ENCODE measurements at regions not wholly inside any gene's neighbourhood (a gene's known extent, or its start where the extent isn't known, plus 50 kb on each side); places are given as distances from the start of the nearest gene placed in this dataset.

DNA sequence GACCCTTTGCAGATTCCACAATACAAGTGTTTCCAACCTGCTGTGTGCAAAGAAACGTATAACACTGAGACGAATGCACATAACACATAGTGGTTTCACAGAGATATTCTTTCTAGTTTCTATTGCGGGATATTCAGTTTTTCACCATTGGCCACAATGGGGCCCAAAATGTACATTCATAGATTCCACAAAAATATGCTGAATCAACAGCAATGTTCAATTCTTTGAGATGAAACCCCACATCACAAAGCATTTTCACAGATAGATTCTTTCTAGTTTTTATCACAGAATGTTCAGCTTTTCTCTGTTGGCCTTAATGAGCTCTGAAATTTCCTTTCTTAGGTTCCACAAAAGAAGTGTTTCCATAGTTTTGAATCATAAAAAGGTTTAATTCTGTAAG is 2472.3 kb downstream of the TP53TG3F start:
- no peak overlapping the region for H3K4me2 ChIP-seq (ENCODE audit: low read length)
- H3K79me2 ChIP-seq (ENCODE audit: control insufficient read depth, low read length) = no peaks in the 10 kb centered on the region
- H3K4me3 ChIP-seq (ENCODE audit: low read length) = no peak overlapping the region
- no peaks in the 10 kb centered on the region; the same call in 1 of the 2 replicates for H3K9me3 ChIP-seq (ENCODE audit: control insufficient read depth, insufficient read depth, low read length)
- no peaks in the 10 kb centered on the region for H3K27me3 ChIP-seq (ENCODE audit: control insufficient read depth, low read length)
- no peaks in the 10 kb centered on the region for H4K20me1 ChIP-seq (ENCODE audit: control insufficient read depth, insufficient read depth, low read depth, low read length)
- no peaks in the 10 kb centered on the region for H3F3A ChIP-seq (ENCODE audit: control insufficient read depth, insufficient read depth)
- 0 out of 2 replicates have a peak, but pooled peaks cover 2% of the 10 kb centered on the region for H3K9me2 ChIP-seq (replicated peaks; ENCODE audit: control insufficient read depth, low read length)
- no peak for TF ChIP-seq EZH2phosphoT487 (IDR thresholded peaks at IDR 0.05; ENCODE audit: borderline replicate concordance, low read length)
- TF ChIP-seq, protein P1, sequence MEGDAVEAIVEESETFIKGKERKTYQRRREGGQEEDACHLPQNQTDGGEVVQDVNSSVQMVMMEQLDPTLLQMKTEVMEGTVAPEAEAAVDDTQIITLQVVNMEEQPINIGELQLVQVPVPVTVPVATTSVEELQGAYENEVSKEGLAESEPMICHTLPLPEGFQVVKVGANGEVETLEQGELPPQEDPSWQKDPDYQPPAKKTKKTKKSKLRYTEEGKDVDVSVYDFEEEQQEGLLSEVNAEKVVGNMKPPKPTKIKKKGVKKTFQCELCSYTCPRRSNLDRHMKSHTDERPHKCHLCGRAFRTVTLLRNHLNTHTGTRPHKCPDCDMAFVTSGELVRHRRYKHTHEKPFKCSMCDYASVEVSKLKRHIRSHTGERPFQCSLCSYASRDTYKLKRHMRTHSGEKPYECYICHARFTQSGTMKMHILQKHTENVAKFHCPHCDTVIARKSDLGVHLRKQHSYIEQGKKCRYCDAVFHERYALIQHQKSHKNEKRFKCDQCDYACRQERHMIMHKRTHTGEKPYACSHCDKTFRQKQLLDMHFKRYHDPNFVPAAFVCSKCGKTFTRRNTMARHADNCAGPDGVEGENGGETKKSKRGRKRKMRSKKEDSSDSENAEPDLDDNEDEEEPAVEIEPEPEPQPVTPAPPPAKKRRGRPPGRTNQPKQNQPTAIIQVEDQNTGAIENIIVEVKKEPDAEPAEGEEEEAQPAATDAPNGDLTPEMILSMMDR (IDR thresholded peaks at IDR 0.05; ENCODE audit: low read depth, low read length, poor library complexity, severe bottlenecking) = no peak
- H3K27ac ChIP-seq (ENCODE audit: low read depth, low read length) = no peak overlapping the region
- no peaks in the 10 kb centered on the region for H3K4me1 ChIP-seq (ENCODE audit: control insufficient read depth, low read length)
- H3K36me3 ChIP-seq (ENCODE audit: control insufficient read depth, low read length) = no peaks in the 10 kb centered on the region

All from DOHH2 (cell line).